Peyer's patch (tissue), 4 donors: ENCODE measurements at regions not wholly inside any gene's neighbourhood (a gene's known extent, or its start where the extent isn't known, plus 50 kb on each side); places are given as distances from the start of the nearest gene placed in this dataset.

Experiments used
- DNase-seq, 3 donors: peaks; one replicate each; pipeline ENCODE4 v3.0.0-alpha.2; 2017 to 2019
- H3K27ac ChIP-seq, 4 donors: fragments of 200-600 bp; sonication (generic); one replicate each; pipeline ENCODE4 v1.5.1; 2016 to 2019
- H3K27me3 ChIP-seq, 2 donors: fragments of 200-600 bp; sonication (generic); one replicate each; pipeline ENCODE4 v1.5.1; 2019
- H3K36me3 ChIP-seq, 3 donors: fragments of 200-600 bp; sonication (generic); one replicate each; pipeline ENCODE4 v1.5.1; 2016 to 2019
- H3K4me1 ChIP-seq, 4 donors: fragments of 200-600 bp; sonication (generic); one replicate each; pipeline ENCODE4 v1.5.1; 2016 to 2019
- H3K4me3 ChIP-seq, 4 donors: fragments of 200-600 bp; sonication (generic); 1 replicate in 3 of 4; 2 replicates in 1 of 4; pipeline ENCODE4 v1.5.1; 2016 to 2019; ENCODE audit warnings: mild to moderate bottlenecking in 1 of 4
- H3K9me3 ChIP-seq, 4 donors: fragments of 200-600 bp; sonication (generic); one replicate each; pipeline ENCODE4 v1.5.1; 2016 to 2019; ENCODE audit warnings: mild to moderate bottlenecking in 1 of 4
- POLR2A ChIP-seq, 2 donors: fragments of 450-650 bp; IDR thresholded peaks; one replicate each; pipeline ENCODE4 v1.5.1; 2017; ENCODE audit warnings: antibody characterized with exemption in 2 of 2, mild to moderate bottlenecking in 2 of 2, moderate library complexity in 2 of 2
- TF ChIP-seq, protein P1 (sequence below), 6 experiments: fragments of 450-650 bp in 4 of 6; fragments of 200-600 bp in 2 of 6; sonication (generic) in 1 of 6; IDR thresholded peaks; one replicate each; pipeline ENCODE4 v1.5.1; 2017 to 2019; ENCODE audit warnings: antibody characterized with exemption in 6 of 6, mild to moderate bottlenecking in 3 of 6, moderate library complexity in 1 of 6

DNA sequence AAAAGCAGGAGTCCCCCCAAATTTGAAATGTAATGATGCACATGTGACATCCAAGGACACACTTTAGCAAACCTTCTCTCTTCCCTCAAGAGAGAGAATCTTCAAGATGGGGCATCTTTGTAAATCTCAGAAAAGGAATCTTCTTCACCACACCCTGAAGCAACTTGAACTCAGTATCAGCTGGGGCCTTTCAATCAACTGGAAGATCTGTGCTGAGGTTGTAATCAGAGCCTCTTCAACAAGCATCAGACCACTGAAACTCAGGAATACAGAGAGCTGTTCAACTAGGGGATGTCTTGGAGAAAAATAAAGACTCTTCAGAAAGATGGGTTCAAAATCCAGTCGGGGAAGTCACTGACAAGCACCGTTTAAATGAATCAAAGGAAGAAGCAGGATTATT is 92.5 kb upstream of the CAMK1G start:
- Histone ChIP-seq H3K27ac (no peak overlapping the region), H3K36me3 (no peaks in the 10 kb centered on the region), H3K9me3 (no peaks in the 10 kb centered on the region), H3K27me3 (no peaks in the 10 kb centered on the region), H3K4me3 (no peak overlapping the region), H3K4me1 (no peaks in the 10 kb centered on the region)
- no peak for TF ChIP-seq POLR2A (IDR thresholded peaks at IDR 0.05)
- TF ChIP-seq, protein P1, sequence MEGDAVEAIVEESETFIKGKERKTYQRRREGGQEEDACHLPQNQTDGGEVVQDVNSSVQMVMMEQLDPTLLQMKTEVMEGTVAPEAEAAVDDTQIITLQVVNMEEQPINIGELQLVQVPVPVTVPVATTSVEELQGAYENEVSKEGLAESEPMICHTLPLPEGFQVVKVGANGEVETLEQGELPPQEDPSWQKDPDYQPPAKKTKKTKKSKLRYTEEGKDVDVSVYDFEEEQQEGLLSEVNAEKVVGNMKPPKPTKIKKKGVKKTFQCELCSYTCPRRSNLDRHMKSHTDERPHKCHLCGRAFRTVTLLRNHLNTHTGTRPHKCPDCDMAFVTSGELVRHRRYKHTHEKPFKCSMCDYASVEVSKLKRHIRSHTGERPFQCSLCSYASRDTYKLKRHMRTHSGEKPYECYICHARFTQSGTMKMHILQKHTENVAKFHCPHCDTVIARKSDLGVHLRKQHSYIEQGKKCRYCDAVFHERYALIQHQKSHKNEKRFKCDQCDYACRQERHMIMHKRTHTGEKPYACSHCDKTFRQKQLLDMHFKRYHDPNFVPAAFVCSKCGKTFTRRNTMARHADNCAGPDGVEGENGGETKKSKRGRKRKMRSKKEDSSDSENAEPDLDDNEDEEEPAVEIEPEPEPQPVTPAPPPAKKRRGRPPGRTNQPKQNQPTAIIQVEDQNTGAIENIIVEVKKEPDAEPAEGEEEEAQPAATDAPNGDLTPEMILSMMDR (IDR thresholded peaks at IDR 0.05): no peak
- no peak for DNase-seq

DNA sequence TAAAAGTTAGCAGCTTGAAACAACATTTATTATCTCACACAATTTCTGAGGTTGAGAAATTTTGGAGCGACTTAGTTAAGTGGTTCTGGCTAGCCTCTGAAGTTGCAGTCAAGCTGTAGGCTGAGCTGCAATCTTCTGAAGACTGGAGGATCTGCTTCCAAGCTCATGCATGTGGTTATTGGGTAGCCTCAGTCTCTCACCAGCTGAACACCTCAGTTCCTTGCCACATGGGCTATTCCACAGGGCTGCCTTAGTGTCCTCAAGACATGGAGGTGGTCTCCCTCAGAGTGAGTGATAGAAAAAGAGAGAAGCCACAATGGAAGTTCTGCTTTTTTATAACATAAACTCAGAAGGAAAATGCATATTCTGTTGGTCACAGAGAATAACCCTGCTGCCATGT is 92.0 kb upstream of the CAMK1G start:
- no peak for DNase-seq
- Histone ChIP-seq H3K4me3 (no peak overlapping the region), H3K27me3 (no peaks in the 10 kb centered on the region), H3K27ac (no peak overlapping the region), H3K36me3 (no peaks in the 10 kb centered on the region), H3K4me1 (no peaks in the 10 kb centered on the region), H3K9me3 (no peaks in the 10 kb centered on the region)
- TF ChIP-seq POLR2A (IDR thresholded peaks at IDR 0.05): no peak
- TF ChIP-seq, protein P1 (IDR thresholded peaks at IDR 0.05): no peak

DNA sequence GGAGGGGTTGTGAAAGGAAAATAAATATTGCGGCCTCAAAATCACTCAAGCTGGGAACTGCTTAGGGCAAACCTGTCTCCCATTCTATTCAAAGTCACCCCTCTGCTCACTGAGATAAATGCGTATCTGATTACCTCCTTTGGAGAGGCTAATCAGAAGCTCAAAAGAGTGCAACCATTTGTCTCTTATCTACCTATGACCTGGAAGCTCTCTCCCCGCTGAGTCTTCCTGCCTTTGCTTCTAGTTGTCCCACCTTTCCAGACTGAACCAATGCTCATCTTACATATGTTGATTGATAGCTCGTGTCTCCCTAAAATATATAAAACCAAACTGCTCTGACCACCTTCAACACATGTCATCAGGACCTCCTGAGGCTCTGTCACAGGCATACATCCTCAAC is 91.6 kb upstream of the CAMK1G start:
- Histone ChIP-seq H3K4me3 (no peak overlapping the region), H3K4me1 (no peaks in the 10 kb centered on the region), H3K27ac (no peak overlapping the region), H3K27me3 (no peaks in the 10 kb centered on the region), H3K9me3 (no peaks in the 10 kb centered on the region), H3K36me3 (no peaks in the 10 kb centered on the region)
- DNase-seq: no peak
- TF ChIP-seq, protein P1 (IDR thresholded peaks at IDR 0.05): no peak

DNA sequence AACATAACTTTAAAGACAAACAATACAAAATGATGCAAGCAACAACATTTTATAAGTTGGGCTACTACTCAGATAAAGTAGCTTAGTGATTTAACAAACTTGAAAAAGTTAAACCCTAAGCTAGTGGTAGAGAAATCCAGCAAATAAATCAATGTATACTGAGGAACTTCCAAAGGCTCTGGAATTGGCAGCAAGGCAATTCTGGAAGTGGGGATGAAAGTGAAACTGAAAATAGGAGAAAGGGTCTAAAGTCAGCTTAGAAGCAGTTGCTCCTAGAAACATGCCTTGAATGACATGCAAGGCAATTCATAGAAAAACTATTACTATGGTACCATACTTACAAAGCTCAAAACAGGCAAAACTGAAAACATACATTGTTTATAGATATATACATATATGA is 90.0 kb upstream of the CAMK1G start:
- H3K4me1 ChIP-seq: no peaks in the 10 kb centered on the region
- H3K27ac ChIP-seq: no peak overlapping the region
- DNase-seq: no peak
- no peak for TF ChIP-seq POLR2A (IDR thresholded peaks at IDR 0.05)
- TF ChIP-seq, protein P1 (IDR thresholded peaks at IDR 0.05): no peak
- H3K4me3 ChIP-seq: no peak overlapping the region
- H3K36me3 ChIP-seq: no peaks in the 10 kb centered on the region
- H3K9me3 ChIP-seq: no peaks in the 10 kb centered on the region
- H3K27me3 ChIP-seq: no peaks in the 10 kb centered on the region

DNA sequence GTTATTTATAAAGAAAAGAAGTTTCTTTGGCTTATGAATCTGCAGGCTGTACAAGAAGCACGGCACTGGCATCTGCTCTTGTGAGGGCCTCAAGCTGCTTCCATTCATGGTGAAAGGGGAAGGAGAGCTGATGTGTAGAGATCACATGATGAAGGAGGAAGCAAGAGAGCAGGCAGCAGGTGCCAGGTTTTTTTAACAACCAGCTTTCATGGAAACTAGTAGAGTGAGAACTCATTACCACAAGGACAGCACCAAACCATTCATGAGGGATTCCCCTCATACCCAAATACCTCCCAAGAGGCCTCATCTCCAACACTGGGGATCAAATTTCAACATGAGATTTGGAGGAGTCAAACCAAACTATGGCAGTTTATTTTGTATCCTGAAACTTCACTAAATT is 85.8 kb upstream of the CAMK1G start:
- Histone ChIP-seq H3K9me3 (peaks cover 0 to 8% (median 2%) of the 10 kb centered on the region in 4 donors), H3K4me3 (no peak overlapping the region), H3K4me1 (no peaks in the 10 kb centered on the region), H3K27ac (no peak overlapping the region), H3K36me3 (no peaks in the 10 kb centered on the region), H3K27me3 (no peaks in the 10 kb centered on the region)
- TF ChIP-seq, protein P1 (IDR thresholded peaks at IDR 0.05): no peak
- no peak for TF ChIP-seq POLR2A (IDR thresholded peaks at IDR 0.05)
- DNase-seq: no peak

DNA sequence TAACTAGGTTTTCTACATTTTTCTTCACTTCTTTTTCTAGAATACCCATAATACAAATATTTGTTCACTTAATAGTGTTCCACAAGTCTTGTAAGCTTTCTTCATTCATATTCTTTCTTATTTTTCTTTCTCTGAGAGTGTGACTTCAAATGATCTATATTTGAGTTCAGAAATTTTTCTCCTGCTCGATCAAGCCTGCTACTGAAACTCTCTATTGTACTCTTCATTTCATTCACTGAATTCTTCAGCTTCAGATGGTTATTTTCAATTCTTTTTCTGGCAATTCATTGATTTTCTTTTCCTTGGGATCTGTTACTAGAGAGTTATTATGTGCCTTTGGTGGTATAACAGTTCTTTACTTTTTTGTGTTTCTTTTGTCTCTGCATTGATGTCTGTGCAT is 82.5 kb upstream of the CAMK1G start:
- peaks cover 0 to 8% (median 2%) of the 10 kb centered on the region in 4 donors for H3K9me3 ChIP-seq
- no peaks in the 10 kb centered on the region for H3K36me3 ChIP-seq
- H3K27me3 ChIP-seq: no peaks in the 10 kb centered on the region
- DNase-seq: no peak
- no peak for TF ChIP-seq POLR2A (IDR thresholded peaks at IDR 0.05)
- TF ChIP-seq, protein P1 (IDR thresholded peaks at IDR 0.05): no peak
- no peak overlapping the region for H3K4me3 ChIP-seq
- H3K4me1 ChIP-seq: no peaks in the 10 kb centered on the region
- no peak overlapping the region for H3K27ac ChIP-seq
